ENCODE measurements at regions not wholly inside any gene's neighbourhood (a gene's known extent, or its start where the extent isn't known, plus 50 kb on each side); places are given as distances from the start of the nearest gene placed in this dataset.

- 21% methylated on average over 7 of the region's 8 CpGs for WGBS (ENCODE audit: low lambda C conversion rate)
- ChIA-PET POLR2A (no interaction called here), CTCF (ENCODE audit: low intra/inter-chr PET ratio, low total read pairs) (no interaction called here)
- BruUV-seq (replicated peaks): no TSS peak
- Histone ChIP-seq H3K27me3 (ENCODE audit: control insufficient read depth in 1 of 2, insufficient read depth in 2 of 2, low read length in 2 of 2) (peaks cover 22 to 99% of the 10 kb centered on the region in 2 experiments), H4K20me1 (ENCODE audit: insufficient read depth, low read length) (no peaks in the 10 kb centered on the region; the same call in 1 of the 2 replicates), H3K4me3 (replicated peaks in 1 of 3; ENCODE audit: insufficient read depth in 1 of 3, low read depth in 2 of 3, low read length in 3 of 3) (no peak overlapping the region), H3K9me3 (ENCODE audit: low read length) (no peaks in the 10 kb centered on the region), H3K4me1 (ENCODE audit: insufficient read depth, low read length) (no peaks in the 10 kb centered on the region), H2AFZ (ENCODE audit: low read length) (no peak overlapping the region), H3K36me3 (replicated peaks in 1 of 2; ENCODE audit: control insufficient read depth in 1 of 2, insufficient read depth in 2 of 2, low read length in 2 of 2) (no peaks in the 10 kb centered on the region), H3K4me2 (ENCODE audit: low read depth, low read length) (no peak overlapping the region), H3K79me2 (ENCODE audit: insufficient read depth, low read length) (no peaks in the 10 kb centered on the region), H3K9ac (ENCODE audit: insufficient read depth, low read depth, low read length) (no peak overlapping the region), H3K27ac (ENCODE audit: extremely low read length, insufficient read depth, low read length) (no peak overlapping the region)
- TF ChIP-seq SYNCRIP (IDR thresholded peaks at IDR 0.05; ENCODE audit: insufficient read depth, low read depth, low read length) (no peak), DZIP1 (CRISPR knock-in tag; IDR thresholded peaks at IDR 0.05) (no peak), ZNF792 (CRISPR knock-in tag; IDR thresholded peaks at IDR 0.05) (no peak), FOXK2 (IDR thresholded peaks at IDR 0.05) (no peak), ZNF282 (IDR thresholded peaks at IDR 0.05; ENCODE audit: partially characterized antibody) (no peak)
- FAIRE-seq (no peak), DNase-seq (ENCODE audit: low spot score) (no peak), ATAC-seq (no peak; the same call in 2 of the 3 replicates)
- in situ Hi-C loops (cut with HindIII; ENCODE audit: extremely low pct_ligation_motif_present, low pct_unique_long_range_greater_than_20kb): no loop called here
- intact Hi-C loops (cut with micrococcal nuclease; ENCODE audit: unreplicated experiment): no loop called here
These were observed 62.6 kb upstream of the RPS6KA2 start for GRCh38 chr6:166689687-166690086.

- ATAC-seq (no peak), DNase-seq (ENCODE audit: low spot score) (no peak), FAIRE-seq (no peak)
- H3K27ac ChIP-seq (ENCODE audit: extremely low read length, insufficient read depth, low read length): no peak overlapping the region
- no peaks in the 10 kb centered on the region for H3K79me2 ChIP-seq (ENCODE audit: insufficient read depth, low read length)
- ChIA-PET CTCF (ENCODE audit: low intra/inter-chr PET ratio, low total read pairs) (no interaction called here), POLR2A (no interaction called here)
- no peak overlapping the region for H3K4me2 ChIP-seq (ENCODE audit: low read depth, low read length)
- intact Hi-C loops (cut with micrococcal nuclease; ENCODE audit: unreplicated experiment) (no loop called here), in situ Hi-C loops (cut with HindIII; ENCODE audit: extremely low pct_ligation_motif_present, low pct_unique_long_range_greater_than_20kb) (no loop called here)
- WGBS (ENCODE audit: low lambda C conversion rate): 35% methylated on average over 9 of the region's 9 CpGs
- no peaks in the 10 kb centered on the region for H3K36me3 ChIP-seq (replicated peaks in 1 of 2; ENCODE audit: control insufficient read depth in 1 of 2, insufficient read depth in 2 of 2, low read length in 2 of 2)
- H3K27me3 ChIP-seq (ENCODE audit: control insufficient read depth in 1 of 2, insufficient read depth in 2 of 2, low read length in 2 of 2): peaks cover 22 to 99% of the 10 kb centered on the region in 2 experiments
- H3K9ac ChIP-seq (ENCODE audit: insufficient read depth, low read depth, low read length): no peak overlapping the region
- no peaks in the 10 kb centered on the region for H3K9me3 ChIP-seq (ENCODE audit: low read length)
- no peaks in the 10 kb centered on the region for H3K4me1 ChIP-seq (ENCODE audit: insufficient read depth, low read length)
- H2AFZ ChIP-seq (ENCODE audit: low read length): no peak overlapping the region
- H4K20me1 ChIP-seq (ENCODE audit: insufficient read depth, low read length): no peaks in the 10 kb centered on the region; the same call in 1 of the 2 replicates
- no TSS peak for BruUV-seq (replicated peaks)
- no peak overlapping the region for H3K4me3 ChIP-seq (replicated peaks in 1 of 3; ENCODE audit: insufficient read depth in 1 of 3, low read depth in 2 of 3, low read length in 3 of 3)
- TF ChIP-seq CBX5 (CRISPR knock-in tag; IDR thresholded peaks at IDR 0.05; ENCODE audit: borderline replicate concordance) (no peak), ZNF782 (CRISPR knock-in tag; IDR thresholded peaks at IDR 0.05; ENCODE audit: borderline replicate concordance) (no peak), NFIC (IDR thresholded peaks at IDR 0.05; ENCODE audit: low read length) (no peak), SRSF9 (IDR thresholded peaks at IDR 0.05; ENCODE audit: borderline replicate concordance, insufficient read depth, low read depth, low read length, poor library complexity, severe bottlenecking) (no peak), FOXC1 (CRISPR knock-in tag; IDR thresholded peaks at IDR 0.05; ENCODE audit: borderline replicate concordance) (no peak), MED13 (CRISPR knock-in tag; IDR thresholded peaks at IDR 0.05) (no peak)
- TF ChIP-seq, protein P1, sequence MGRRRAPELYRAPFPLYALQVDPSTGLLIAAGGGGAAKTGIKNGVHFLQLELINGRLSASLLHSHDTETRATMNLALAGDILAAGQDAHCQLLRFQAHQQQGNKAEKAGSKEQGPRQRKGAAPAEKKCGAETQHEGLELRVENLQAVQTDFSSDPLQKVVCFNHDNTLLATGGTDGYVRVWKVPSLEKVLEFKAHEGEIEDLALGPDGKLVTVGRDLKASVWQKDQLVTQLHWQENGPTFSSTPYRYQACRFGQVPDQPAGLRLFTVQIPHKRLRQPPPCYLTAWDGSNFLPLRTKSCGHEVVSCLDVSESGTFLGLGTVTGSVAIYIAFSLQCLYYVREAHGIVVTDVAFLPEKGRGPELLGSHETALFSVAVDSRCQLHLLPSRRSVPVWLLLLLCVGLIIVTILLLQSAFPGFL (CRISPR knock-in tag; IDR thresholded peaks at IDR 0.05): no peak
- TF ChIP-seq, protein P2, sequence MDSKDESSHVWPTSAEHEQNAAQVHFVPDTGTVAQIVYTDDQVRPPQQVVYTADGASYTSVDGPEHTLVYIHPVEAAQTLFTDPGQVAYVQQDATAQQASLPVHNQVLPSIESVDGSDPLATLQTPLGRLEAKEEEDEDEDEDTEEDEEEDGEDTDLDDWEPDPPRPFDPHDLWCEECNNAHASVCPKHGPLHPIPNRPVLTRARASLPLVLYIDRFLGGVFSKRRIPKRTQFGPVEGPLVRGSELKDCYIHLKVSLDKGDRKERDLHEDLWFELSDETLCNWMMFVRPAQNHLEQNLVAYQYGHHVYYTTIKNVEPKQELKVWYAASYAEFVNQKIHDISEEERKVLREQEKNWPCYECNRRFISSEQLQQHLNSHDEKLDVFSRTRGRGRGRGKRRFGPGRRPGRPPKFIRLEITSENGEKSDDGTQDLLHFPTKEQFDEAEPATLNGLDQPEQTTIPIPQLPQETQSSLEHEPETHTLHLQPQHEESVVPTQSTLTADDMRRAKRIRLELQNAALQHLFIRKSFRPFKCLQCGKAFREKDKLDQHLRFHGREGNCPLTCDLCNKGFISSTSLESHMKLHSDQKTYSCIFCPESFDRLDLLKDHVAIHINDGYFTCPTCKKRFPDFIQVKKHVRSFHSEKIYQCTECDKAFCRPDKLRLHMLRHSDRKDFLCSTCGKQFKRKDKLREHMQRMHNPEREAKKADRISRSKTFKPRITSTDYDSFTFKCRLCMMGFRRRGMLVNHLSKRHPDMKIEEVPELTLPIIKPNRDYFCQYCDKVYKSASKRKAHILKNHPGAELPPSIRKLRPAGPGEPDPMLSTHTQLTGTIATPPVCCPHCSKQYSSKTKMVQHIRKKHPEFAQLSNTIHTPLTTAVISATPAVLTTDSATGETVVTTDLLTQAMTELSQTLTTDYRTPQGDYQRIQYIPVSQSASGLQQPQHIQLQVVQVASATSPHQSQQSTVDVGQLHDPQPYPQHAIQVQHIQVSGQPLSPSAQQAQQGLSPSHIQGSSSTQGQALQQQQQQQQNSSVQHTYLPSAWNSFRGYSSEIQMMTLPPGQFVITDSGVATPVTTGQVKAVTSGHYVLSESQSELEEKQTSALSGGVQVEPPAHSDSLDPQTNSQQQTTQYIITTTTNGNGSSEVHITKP (CRISPR knock-in tag; IDR thresholded peaks at IDR 0.05; ENCODE audit: low read depth): no peak
These were observed 61.9 kb upstream of the RPS6KA2 start for GRCh38 chr6:166688901-166689300.

Measured in HepG2 (cell line).